ENCODE measurements at regions not wholly inside any gene's neighbourhood (a gene's known extent, or its start where the extent isn't known, plus 50 kb on each side); places are given as distances from the start of the nearest gene placed in this dataset.

DNA sequence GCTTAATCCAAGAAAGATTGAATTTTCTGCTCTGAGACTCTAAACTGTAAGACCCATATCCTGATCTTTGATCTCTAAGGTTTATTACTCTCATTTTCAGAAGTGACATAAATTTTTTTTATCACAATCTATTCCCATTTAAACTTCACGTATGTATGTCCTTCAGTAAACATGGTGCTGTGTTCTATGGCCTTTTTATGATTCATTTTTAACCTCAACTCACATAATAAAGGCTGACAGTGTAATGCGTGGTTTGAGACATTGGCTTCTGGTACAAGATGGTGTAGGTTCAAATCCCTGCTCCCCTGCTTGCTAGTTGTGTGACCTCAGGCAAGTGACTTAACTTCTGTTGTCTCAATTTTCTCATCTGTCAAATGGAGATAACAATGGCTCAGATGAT, 306.0 kb upstream of the AADAT start:
- TF ChIP-seq EZH2 (IDR thresholded peaks at IDR 0.05; ENCODE audit: insufficient read depth, poor library complexity, severe bottlenecking) (no peak), EZH2phosphoT487 (IDR thresholded peaks at IDR 0.05; ENCODE audit: insufficient read depth, low read depth) (no peak)

Data from GM23248 (cell line).